Smooth muscle cell (in vitro differentiated cells): ENCODE measurements at regions not wholly inside any gene's neighbourhood (a gene's known extent, or its start where the extent isn't known, plus 50 kb on each side); places are given as distances from the start of the nearest gene placed in this dataset. TPM values are rescaled to one million over a fixed set of nuclear protein-coding genes. Genes with fewer than 3 reads are reported as not detected.
"Not testable (repeated sequence)": the region's sequence is repeated elsewhere in the genome, so short reads cannot be mapped to it uniquely, and the experiment has no call there.

Source experiments
- DNase-seq: peaks from one replicate; lab custom pipeline; 2025; ENCODE audit not compliant: unreplicated experiment; lab: John Stamatoyannopoulos, UW
- H2AFZ ChIP-seq: fragments of 200-600 bp; sonication (generic); 2 replicates; pipeline ENCODE4 v1.6.0; 2016; ENCODE audit warnings: antibody characterized with exemption, low read depth, mild to moderate bottlenecking
- H3F3A ChIP-seq: fragments of 200-600 bp; sonication (generic); 2 replicates; pipeline ENCODE4 v1.6.0; 2017; ENCODE audit warnings: antibody characterized with exemption, low read depth
- H3K27ac ChIP-seq: fragments of 200-600 bp; sonication (generic); 2 replicates; pipeline ENCODE4 v1.5.1; 2016; ENCODE audit warnings: low read depth, mild to moderate bottlenecking
- H3K27me3 ChIP-seq: fragments of 200-600 bp; sonication (generic); 2 replicates; pipeline ENCODE4 v1.6.1; 2016; ENCODE audit warnings: low read depth, mild to moderate bottlenecking
- H3K36me3 ChIP-seq: fragments of 200-600 bp; sonication (generic); 2 replicates; pipeline ENCODE4 v1.5.1; 2016; ENCODE audit warnings: low read depth
- H3K4me1 ChIP-seq: fragments of 200-600 bp; sonication (generic); 2 replicates; pipeline ENCODE4 v1.5.1; 2016; ENCODE audit warnings: low read depth
- H3K4me2 ChIP-seq: fragments of 200-600 bp; sonication (generic); 2 replicates; pipeline ENCODE4 v1.6.0; 2016; ENCODE audit warnings: mild to moderate bottlenecking
- H3K4me3 ChIP-seq: fragments of 200-600 bp; sonication (generic); 2 replicates; pipeline ENCODE4 v1.5.1; 2016; ENCODE audit warnings: mild to moderate bottlenecking
- H3K79me2 ChIP-seq: fragments of 200-600 bp; sonication (generic); 2 replicates; pipeline ENCODE4 v1.6.0; 2016; ENCODE audit warnings: low read depth, mild to moderate bottlenecking
- H3K9ac ChIP-seq: fragments of 200-600 bp; sonication (generic); 2 replicates; pipeline ENCODE4 v1.6.0; 2016; ENCODE audit warnings: low read depth
- H3K9me3 ChIP-seq: fragments of 200-600 bp; sonication (generic); replicated peaks from 2 replicates; pipeline ENCODE4 v1.5.1; 2016; ENCODE audit warnings: low read depth
- H4K20me1 ChIP-seq: fragments of 200-600 bp; sonication (generic); 2 replicates; pipeline ENCODE4 v1.6.0; 2016; ENCODE audit warnings: low read depth
- WGBS: methylation state at CpG from one replicate; pipeline ENCODE4 v1.1.7; 2016; ENCODE audit warnings: low lambda C conversion rate; 5-methylcytosine and 5-hydroxymethylcytosine counted together
- small RNA-seq: library from RNA; depleted of rRNA; stranded (forward); fragments of <200 nt; gene quantifications from one replicate; pipeline ENCODE3, GENCODE V24; 2014

DNA sequence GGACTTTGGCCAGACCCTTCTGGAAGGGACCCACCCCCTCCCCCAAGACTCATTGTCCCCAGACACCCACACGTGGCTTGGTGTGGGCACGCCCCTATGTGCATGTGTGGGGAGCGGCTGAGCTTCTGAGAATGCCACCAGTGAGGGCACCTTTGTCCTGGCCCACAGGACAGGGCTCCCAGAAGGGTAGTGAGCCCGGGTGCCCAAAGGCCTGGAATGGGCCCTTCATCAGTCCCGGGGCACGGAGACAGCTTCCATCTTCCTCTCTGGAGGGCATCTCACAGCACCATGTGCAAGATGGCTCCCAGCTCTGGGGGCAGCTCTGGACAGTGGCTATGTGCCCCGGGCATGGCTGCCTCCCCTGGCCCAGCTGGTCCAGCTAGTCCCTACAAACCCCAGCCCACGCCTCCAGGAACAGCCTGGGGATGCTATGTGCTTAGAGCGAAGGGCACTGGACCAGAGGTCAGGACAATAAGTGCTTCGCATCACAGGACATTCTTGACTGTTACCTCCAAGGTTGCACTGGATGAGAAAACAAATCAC is 70.1 kb upstream of the PTPN20 start:
- WGBS = 96% methylated on average over 6 of the region's 10 CpGs
- H3K4me2 ChIP-seq, DNase-seq, H3K9me3 ChIP-seq, H3K4me3 ChIP-seq, H2AFZ ChIP-seq, H3K27ac ChIP-seq, H3K27me3 ChIP-seq, H3K36me3 ChIP-seq, H4K20me1 ChIP-seq, H3K9ac ChIP-seq, H3F3A ChIP-seq, H3K4me1 ChIP-seq, H3K79me2 ChIP-seq: not testable (repeated sequence)

DNA sequence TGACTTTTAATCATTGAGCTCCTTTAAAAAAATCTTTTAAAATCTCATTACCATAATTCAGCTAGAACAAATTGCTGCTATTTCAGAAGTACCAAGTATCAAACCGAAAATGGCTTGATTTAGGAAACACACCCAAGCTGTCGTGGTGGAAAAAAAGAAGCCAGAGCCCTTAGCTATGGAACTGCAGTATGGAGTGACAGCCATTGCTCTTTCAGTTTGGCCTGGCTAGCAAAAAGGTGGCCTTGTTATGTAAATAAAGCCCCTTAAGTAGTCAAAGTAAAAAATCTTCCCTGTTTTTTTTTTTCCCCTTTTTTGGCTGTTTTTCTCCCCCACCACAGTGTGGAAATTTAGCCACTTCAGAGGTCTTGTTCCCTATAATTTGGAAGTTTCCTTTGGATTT is 66.0 kb upstream of the PTPN20 start:
- H3K9ac ChIP-seq, H3K4me3 ChIP-seq, H3F3A ChIP-seq, H3K36me3 ChIP-seq, H3K9me3 ChIP-seq, H4K20me1 ChIP-seq, H3K79me2 ChIP-seq, DNase-seq, H3K27me3 ChIP-seq, H3K4me2 ChIP-seq, H3K4me1 ChIP-seq, H3K27ac ChIP-seq, H2AFZ ChIP-seq: not testable (repeated sequence)
- WGBS = 77% methylated on average over 2 of the region's 2 CpGs

DNA sequence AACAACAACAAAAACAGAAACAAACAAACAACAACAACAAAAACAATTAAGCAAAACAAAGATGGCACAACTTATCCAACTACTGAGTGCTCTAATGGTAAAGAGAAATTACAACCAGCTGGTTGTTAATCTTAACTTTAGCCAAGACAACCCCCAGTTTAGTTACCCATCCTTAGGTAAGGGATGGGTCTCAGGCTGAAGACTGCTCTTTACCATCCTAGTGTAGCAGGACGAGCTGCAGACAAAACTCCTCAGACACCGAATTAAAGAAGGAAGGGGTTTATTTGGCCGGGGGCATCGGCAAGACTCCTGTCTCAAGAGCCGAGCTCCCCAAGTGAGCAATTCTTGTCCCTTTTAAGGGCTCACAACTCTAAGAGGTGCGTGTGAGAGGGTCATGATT is 65.6 kb upstream of the PTPN20 start:
- H3K4me1 ChIP-seq, H3K9ac ChIP-seq, H3K4me3 ChIP-seq, H4K20me1 ChIP-seq, H3K27ac ChIP-seq, H3K4me2 ChIP-seq, H3K79me2 ChIP-seq, H3F3A ChIP-seq, DNase-seq, H2AFZ ChIP-seq, H3K27me3 ChIP-seq, H3K9me3 ChIP-seq, H3K36me3 ChIP-seq: not testable (repeated sequence)
- WGBS = 60% methylated on average over 1 of the region's 6 CpGs

DNA sequence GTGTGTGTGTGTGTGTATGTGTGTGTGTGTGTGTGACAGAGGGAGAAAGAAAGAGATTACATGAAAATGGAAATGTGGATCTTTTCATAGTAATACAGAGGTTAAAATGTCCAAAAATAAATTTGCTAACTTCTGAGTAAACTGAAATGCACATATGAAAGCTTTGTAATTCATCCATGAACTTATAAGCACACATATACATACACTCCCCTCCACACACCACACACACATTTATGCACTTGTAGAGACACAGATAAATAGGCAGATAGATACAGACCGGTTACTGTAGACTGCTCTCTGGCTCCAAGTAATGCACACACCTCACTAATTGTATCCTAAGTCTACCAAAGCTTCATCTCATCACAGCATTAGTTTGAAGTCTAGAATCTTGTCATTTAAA is 50.5 kb upstream of the PTPN20 start:
- not testable (repeated sequence) for H3K9ac ChIP-seq, H4K20me1 ChIP-seq, H3F3A ChIP-seq, H2AFZ ChIP-seq, DNase-seq, H3K36me3 ChIP-seq, H3K79me2 ChIP-seq, H3K9me3 ChIP-seq, H3K27me3 ChIP-seq, H3K4me1 ChIP-seq, H3K4me2 ChIP-seq, H3K27ac ChIP-seq, H3K4me3 ChIP-seq
- WGBS = 77% methylated on average over 1 of the region's 1 CpG

Small RNA genes in the stretch of these regions (small RNA-seq; reads per million reads assigned to genes)
- gene RNA5SP311 = not detected
